Lung (tissue), 11 donors: ENCODE measurements at regions not wholly inside any gene's neighbourhood (a gene's known extent, or its start where the extent isn't known, plus 50 kb on each side); places are given as distances from the start of the nearest gene placed in this dataset.

Experiments
- ATAC-seq: fragments of 200-7000 bp; cut with Tn5 transposase; one replicate; pipeline ENCODE4 v1.9.1; 2020; ENCODE audit warnings: moderate number of reproducible peaks; ENCODE audit not compliant: insufficient read depth, low FRiP score
- DNase-seq, 3 donors: peaks; one replicate each; pipeline ENCODE4 v3.0.0-alpha.2; 2013 to 2017
- H3K27ac ChIP-seq, 2 donors: one replicate each; pipeline ENCODE4 v1.5.1; 2013; ENCODE audit warnings: mild to moderate bottlenecking in 2 of 2, moderate library complexity in 2 of 2, control low read depth in 1 of 2, inconsistent platforms in 1 of 2, low read depth in 1 of 2, low read length in 1 of 2
- H3K27me3 ChIP-seq, 3 donors: one replicate each; pipeline ENCODE4 v1.5.1; 2013; ENCODE audit warnings: low read length in 2 of 3; ENCODE audit not compliant: control insufficient read depth in 3 of 3, insufficient read depth in 3 of 3
- H3K36me3 ChIP-seq, 4 donors: one replicate each; pipeline ENCODE4 v1.5.1; 2013; ENCODE audit warnings: low read length in 4 of 4, mild to moderate bottlenecking in 1 of 4, moderate library complexity in 1 of 4; ENCODE audit not compliant: control insufficient read depth in 4 of 4, insufficient read depth in 4 of 4
- H3K4me1 ChIP-seq, 5 donors: one replicate each; pipeline ENCODE4 v1.5.1; 2013; ENCODE audit warnings: low read length in 5 of 5, mild to moderate bottlenecking in 2 of 5, moderate library complexity in 1 of 5; ENCODE audit not compliant: control insufficient read depth in 5 of 5, insufficient read depth in 5 of 5
- H3K4me3 ChIP-seq: one replicate; pipeline ENCODE4 v1.5.1; 2013; ENCODE audit warnings: mild to moderate bottlenecking, control low read depth, moderate library complexity
- H3K9ac ChIP-seq, 2 donors: one replicate each; pipeline ENCODE4 v1.5.1; 2013; ENCODE audit warnings: low read length in 2 of 2, control low read depth in 1 of 2; ENCODE audit not compliant: insufficient read depth in 1 of 2
- H3K9me3 ChIP-seq, 4 donors: one replicate each; pipeline ENCODE4 v1.5.1; 2013; ENCODE audit warnings: low read length in 3 of 4, mild to moderate bottlenecking in 1 of 4, moderate library complexity in 1 of 4; ENCODE audit not compliant: control insufficient read depth in 4 of 4, insufficient read depth in 3 of 4
- CTCF ChIP-seq: IDR thresholded peaks from 2 replicates; pipeline ENCODE4 v1.5.1; 2012; ENCODE audit warnings: mild to moderate bottlenecking; ENCODE audit errors: control extremely low read depth, extremely low read depth
- WGBS, 2 donors: extraction: QIAGEN DNeasy Blood & Tissue Kit; methylation state at CpG; one replicate each; pipeline ENCODE4 v1.1.7; 2013; 5-methylcytosine and 5-hydroxymethylcytosine counted together
- donor health status: control.
- donor health status: control.
- donor health status: Bipolar disorder and iron deficiency.
- donor health status: healthy.
- donor health status: DM: yes; HTN: yes; CAD: no.

GRCh38 chr3:194832346-194833104 is 146.8 kb downstream of the FAM43A start:
- no peak for TF ChIP-seq CTCF
- H3K9me3 ChIP-seq: no peaks in the 10 kb centered on the region
- no peak overlapping the region for H3K9ac ChIP-seq
- no peaks in the 10 kb centered on the region for H3K4me1 ChIP-seq
- no peak for DNase-seq
- H3K4me3 ChIP-seq: no peak overlapping the region
- H3K36me3 ChIP-seq: no peaks in the 10 kb centered on the region
- H3K27ac ChIP-seq: no peak overlapping the region
- ATAC-seq: no peak
- H3K27me3 ChIP-seq: no peaks in the 10 kb centered on the region
- 86 to 94% methylated on average over 5 of the region's 5 CpGs for WGBS, 2 donors

GRCh38 chr3:194833114-194833910 is 147.6 kb downstream of the FAM43A start:
- Histone ChIP-seq H3K36me3 (no peaks in the 10 kb centered on the region), H3K4me3 (no peak overlapping the region), H3K4me1 (no peaks in the 10 kb centered on the region), H3K9ac (no peak overlapping the region), H3K27ac (no peak overlapping the region), H3K9me3 (no peaks in the 10 kb centered on the region), H3K27me3 (no peaks in the 10 kb centered on the region)
- TF ChIP-seq CTCF: no peak
- ATAC-seq: no peak
- WGBS, 2 donors: 94 to 95% methylated on average over 14 of the region's 14 CpGs
- no peak for DNase-seq

- TF ChIP-seq CTCF: no peak
- H3K9me3 ChIP-seq: no peaks in the 10 kb centered on the region
- no peaks in the 10 kb centered on the region for H3K36me3 ChIP-seq
- H3K27ac ChIP-seq: no peak overlapping the region
- no peak for DNase-seq
- WGBS, 2 donors: 97 to 100% methylated on average over 1 of the region's 1 CpG
- H3K4me3 ChIP-seq: no peak overlapping the region
- ATAC-seq: no peak
- H3K27me3 ChIP-seq: no peaks in the 10 kb centered on the region
- peaks cover 0 to 2% (median 0%) of the 10 kb centered on the region in 5 donors for H3K4me1 ChIP-seq
- no peak overlapping the region for H3K9ac ChIP-seq
Measured at GRCh38 chr3:194836661-194837060, 151.0 kb downstream of the FAM43A start.
